ENCODE measurements at regions not wholly inside any gene's neighbourhood (a gene's known extent, or its start where the extent isn't known, plus 50 kb on each side); places are given as distances from the start of the nearest gene placed in this dataset.

DNA sequence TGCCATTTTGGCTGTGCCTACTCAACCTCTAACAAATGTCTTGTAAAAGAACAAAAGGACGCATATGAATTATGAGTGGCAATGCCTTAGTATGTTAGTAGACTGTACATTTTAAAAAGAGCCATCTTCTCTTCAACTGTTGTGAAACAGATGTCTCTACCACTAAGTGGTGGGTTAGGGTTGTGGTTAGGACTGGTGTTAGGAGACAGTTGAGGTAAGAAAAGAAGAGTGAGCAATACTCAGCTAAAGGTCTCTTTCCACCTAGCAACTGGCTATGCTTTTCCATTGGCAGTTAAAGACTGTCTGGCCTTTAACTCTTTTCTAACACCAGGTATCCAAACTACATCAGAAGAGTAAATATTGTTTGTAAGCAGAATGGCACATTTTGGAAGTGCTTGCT lies 221.7 kb upstream of the TBC1D5 start:
- TF ChIP-seq POLR2AphosphoS5 (IDR thresholded peaks at IDR 0.05; ENCODE audit: low read depth, low read length), result no peak
- TF ChIP-seq, protein P1, sequence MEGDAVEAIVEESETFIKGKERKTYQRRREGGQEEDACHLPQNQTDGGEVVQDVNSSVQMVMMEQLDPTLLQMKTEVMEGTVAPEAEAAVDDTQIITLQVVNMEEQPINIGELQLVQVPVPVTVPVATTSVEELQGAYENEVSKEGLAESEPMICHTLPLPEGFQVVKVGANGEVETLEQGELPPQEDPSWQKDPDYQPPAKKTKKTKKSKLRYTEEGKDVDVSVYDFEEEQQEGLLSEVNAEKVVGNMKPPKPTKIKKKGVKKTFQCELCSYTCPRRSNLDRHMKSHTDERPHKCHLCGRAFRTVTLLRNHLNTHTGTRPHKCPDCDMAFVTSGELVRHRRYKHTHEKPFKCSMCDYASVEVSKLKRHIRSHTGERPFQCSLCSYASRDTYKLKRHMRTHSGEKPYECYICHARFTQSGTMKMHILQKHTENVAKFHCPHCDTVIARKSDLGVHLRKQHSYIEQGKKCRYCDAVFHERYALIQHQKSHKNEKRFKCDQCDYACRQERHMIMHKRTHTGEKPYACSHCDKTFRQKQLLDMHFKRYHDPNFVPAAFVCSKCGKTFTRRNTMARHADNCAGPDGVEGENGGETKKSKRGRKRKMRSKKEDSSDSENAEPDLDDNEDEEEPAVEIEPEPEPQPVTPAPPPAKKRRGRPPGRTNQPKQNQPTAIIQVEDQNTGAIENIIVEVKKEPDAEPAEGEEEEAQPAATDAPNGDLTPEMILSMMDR (IDR thresholded peaks at IDR 0.05; ENCODE audit: control extremely low read depth in 1 of 3, insufficient read depth in 1 of 3, low read depth in 1 of 3, low read length in 3 of 3), result no peak

Data from H1 (cell line).